SH-SY5Y (cell line): ENCODE measurements at regions not wholly inside any gene's neighbourhood (a gene's known extent, or its start where the extent isn't known, plus 50 kb on each side); places are given as distances from the start of the nearest gene placed in this dataset.

Experiments
- GATA2 ChIP-seq: IDR thresholded peaks from 2 replicates; pipeline ENCODE4 v1.6.1; 2011; ENCODE audit warnings: mild to moderate bottlenecking, low read depth, low read length
- GATA3 ChIP-seq: IDR thresholded peaks from 2 replicates; pipeline ENCODE4 v1.6.1; 2011; ENCODE audit warnings: low read depth, mild to moderate bottlenecking, low read length, moderate library complexity

GRCh38 chr7:24191362-24191761, 92.6 kb upstream of the NPY start:
- no peak for TF ChIP-seq GATA3

- TF ChIP-seq GATA3: no peak
- TF ChIP-seq GATA2: no peak
These were observed 91.9 kb upstream of the NPY start for GRCh38 chr7:24192053-24192452.

GRCh38 chr7:24192691-24193090, 91.3 kb upstream of the NPY start:
- TF ChIP-seq GATA3 (no peak), GATA2 (no peak)

GRCh38 chr7:24197852-24198251, 86.1 kb upstream of the NPY start:
- TF ChIP-seq GATA3 (no peak), GATA2 (no peak)

GRCh38 chr7:24199978-24200377, 84.0 kb upstream of the NPY start:
- TF ChIP-seq GATA2: peak; percentile 92
- TF ChIP-seq GATA3: peak; percentile 98

- TF ChIP-seq GATA2 (no peak), GATA3 (no peak)
These were observed 83.5 kb upstream of the NPY start for GRCh38 chr7:24200407-24200966.

GRCh38 chr7:24201226-24201625, 82.8 kb upstream of the NPY start:
- TF ChIP-seq GATA3 (peak; percentile 88), GATA2 (peak; percentile 94)

GRCh38 chr7:24212073-24212472, 71.9 kb upstream of the NPY start:
- TF ChIP-seq GATA2 (no peak), GATA3 (no peak)

GRCh38 chr7:24213311-24213710, 70.7 kb upstream of the NPY start:
- no peak for TF ChIP-seq GATA3
- no peak for TF ChIP-seq GATA2

- TF ChIP-seq GATA2: peak; percentile 83
- peak; percentile 79 for TF ChIP-seq GATA3
These were observed 69.3 kb upstream of the NPY start for GRCh38 chr7:24214670-24215069.

- TF ChIP-seq GATA2 (no peak), GATA3 (no peak)
These were observed 67.3 kb upstream of the NPY start for GRCh38 chr7:24216576-24217125.

- TF ChIP-seq GATA2 (peak; percentile 38; the same call in 1 of the 2 replicates), GATA3 (0 out of 2 replicates have a peak, but pooled peaks have one; percentile 51)
These were observed 62.5 kb upstream of the NPY start for GRCh38 chr7:24221500-24221899.

GRCh38 chr7:24227068-24227467, 56.9 kb upstream of the NPY start:
- TF ChIP-seq GATA3 (no peak), GATA2 (no peak)

- TF ChIP-seq GATA2 (peak; percentile 92), GATA3 (peak; percentile 94)
These were observed 56.2 kb upstream of the NPY start for GRCh38 chr7:24227603-24228359.

- TF ChIP-seq GATA2: peak; percentile 76
- peak; percentile 51; the same call in 1 of the 2 replicates for TF ChIP-seq GATA3
These were observed 54.3 kb upstream of the NPY start for GRCh38 chr7:24229481-24230226.
